ENCODE measurements at regions not wholly inside any gene's neighbourhood (a gene's known extent, or its start where the extent isn't known, plus 50 kb on each side); places are given as distances from the start of the nearest gene placed in this dataset.
"Not testable (repeated sequence)": the region's sequence is repeated elsewhere in the genome, so short reads cannot be mapped to it uniquely, and the experiment has no call there.

DNA sequence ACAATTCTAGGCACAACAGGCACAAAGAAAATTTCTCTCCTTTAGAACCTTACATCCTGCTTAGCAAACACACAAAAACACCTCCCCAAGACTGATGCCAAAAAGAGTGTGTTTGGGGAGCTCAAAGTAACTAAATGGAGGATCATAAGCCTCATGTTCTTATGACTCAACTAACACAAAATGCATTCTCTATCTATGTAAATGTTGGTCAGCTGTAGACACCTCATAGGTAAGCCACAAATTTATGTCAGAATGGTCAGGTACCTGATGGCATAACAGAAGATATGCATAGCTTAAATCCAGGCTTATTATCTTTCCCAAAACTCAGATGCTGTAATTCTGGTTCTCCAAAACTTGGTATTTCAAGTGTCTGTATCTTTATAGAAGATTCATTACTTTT, 315.1 kb downstream of the C7orf25 start:
- intact Hi-C loops (cut with DNase I) = no loop called here

DNA sequence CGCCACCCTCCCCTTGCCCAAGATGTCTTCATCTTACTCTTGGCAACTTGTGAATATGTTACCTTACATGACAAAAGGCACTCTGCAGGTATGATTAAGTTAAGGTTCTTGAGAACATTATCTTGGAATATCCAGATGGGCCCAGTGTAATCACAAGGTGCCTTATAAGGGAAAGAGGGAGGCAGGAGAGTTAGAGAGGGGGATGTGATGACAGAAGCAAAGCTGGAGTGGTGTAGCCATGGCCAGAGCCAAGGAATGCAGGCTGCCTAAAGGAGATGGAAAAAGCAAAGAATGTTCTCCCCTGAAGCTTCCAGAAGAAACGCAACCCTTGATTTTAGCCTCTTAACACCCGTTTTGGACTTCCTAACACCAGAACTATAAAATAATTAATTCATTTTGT, 318.0 kb downstream of the C7orf25 start:
- intact Hi-C loops (cut with DNase I) = no loop called here
- DNase-seq (ENCODE audit: low spot score) = no peak

More for the DNA sequence above, 315.1 kb downstream of the C7orf25 start:
- no peak for DNase-seq (ENCODE audit: low spot score)

DNA sequence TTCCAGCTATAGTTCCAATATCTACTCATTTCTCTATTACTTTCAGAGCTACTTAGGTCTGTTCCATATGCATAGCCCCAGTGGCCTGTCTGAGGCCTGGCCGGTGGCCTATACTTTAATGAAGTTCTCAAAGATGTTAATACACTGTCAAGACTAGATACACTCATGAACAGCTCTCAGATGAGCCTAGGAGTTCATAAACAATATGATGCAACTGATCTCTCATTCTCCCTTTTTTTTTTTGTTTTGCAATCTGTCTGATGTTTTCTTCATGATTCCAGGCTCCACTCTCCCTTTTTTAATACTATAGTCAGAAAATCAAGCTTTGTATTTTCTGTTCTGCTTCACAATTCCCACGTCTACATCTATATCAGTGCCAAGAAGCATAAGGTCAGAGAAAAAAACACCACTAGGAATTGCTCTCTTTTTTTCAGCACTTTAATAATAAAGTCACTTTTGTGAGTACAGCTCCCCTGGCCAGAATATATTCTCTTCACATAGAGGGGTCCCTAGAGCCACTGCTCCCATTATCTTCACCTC, 321.0 kb downstream of the C7orf25 start:
- intact Hi-C loops (cut with DNase I) = no loop called here
- no peak for DNase-seq (ENCODE audit: low spot score)

DNA sequence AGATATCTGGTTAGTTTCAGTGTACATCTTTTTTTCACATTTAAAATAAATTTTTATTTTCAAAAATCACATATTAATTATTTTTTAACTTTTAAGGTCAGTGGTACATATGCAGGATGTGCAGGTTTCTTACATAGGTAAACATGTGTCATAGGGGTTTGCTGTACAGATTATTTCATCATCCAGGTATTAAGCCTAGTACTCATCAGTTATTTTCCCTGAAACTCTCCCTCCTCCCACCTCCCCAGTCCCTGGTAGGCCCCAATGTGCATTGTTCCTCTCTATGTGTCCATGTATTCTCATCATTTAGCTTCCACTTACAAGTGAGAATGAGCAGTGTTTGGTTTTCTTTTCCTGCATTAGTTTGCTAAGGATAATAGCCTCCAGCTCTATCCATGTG, 323.0 kb downstream of the C7orf25 start:
- DNase-seq (ENCODE audit: low spot score) = no peak
- intact Hi-C loops (cut with DNase I) = no loop called here

DNA sequence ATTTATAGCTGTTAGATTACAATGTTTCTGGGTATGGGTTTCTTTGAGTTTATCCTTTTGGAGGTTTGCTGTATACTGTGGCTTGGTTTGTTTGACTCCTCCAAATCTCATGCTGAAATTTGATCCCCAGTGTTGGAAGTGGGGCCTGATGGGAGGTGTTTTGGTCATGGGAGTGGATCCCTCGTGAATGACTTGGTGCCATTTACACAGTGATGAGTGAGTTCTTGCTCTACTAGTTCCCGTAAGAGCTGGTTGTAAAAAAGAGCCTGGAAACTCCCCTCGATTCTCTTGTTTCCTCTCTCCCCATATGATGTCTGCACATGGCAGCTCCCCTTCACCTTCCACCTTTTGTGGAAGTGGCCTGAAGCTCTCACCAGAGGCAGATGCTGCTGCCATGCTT, 324.1 kb downstream of the C7orf25 start:
- intact Hi-C loops (cut with DNase I) = no loop called here
- DNase-seq (ENCODE audit: low spot score) = no peak

DNA sequence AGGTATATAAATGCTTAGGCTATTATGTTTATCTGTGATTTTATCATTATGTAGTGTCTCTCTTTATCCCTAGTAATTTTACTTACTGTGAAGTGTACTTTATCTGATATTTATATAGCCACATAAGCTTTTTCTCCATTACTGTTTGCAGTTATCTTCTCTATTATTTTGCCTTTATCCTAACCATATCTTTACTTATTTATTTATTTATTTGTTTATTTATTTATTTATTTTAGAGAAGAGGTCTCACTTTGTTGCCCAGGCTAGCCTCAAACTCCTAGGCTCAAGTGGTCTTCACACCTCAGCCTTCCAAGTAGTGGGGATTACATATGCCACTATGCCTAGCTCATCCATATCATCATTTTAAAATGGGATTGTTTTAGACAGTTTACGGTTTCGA, 331.8 kb downstream of the C7orf25 start:
- intact Hi-C loops (cut with DNase I) = no loop called here

DNA sequence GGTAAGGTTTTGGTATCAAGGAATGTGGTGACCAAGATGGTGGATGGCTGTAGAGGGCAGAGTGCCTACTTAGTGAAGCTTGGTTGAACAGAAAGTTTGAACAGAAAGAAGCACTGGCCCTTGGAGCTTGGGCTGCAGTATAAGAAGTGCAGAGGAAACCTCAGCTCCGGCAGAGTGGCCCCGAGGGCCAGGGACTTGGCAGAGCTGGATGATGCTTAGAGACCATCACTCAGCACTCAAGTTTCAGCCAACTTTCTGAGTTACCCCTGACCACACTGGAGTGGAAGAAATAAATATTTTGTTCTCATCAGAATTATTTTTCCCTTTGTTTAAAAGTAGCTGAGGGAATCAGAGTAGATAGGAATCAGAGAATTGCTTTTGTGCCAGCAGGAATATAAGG, 336.7 kb downstream of the C7orf25 start:
- intact Hi-C loops (cut with DNase I) = no loop called here
- no peak for DNase-seq (ENCODE audit: low spot score)

More for the DNA sequence above, 331.8 kb downstream of the C7orf25 start:
- DNase-seq (ENCODE audit: low spot score) = no peak

DNA sequence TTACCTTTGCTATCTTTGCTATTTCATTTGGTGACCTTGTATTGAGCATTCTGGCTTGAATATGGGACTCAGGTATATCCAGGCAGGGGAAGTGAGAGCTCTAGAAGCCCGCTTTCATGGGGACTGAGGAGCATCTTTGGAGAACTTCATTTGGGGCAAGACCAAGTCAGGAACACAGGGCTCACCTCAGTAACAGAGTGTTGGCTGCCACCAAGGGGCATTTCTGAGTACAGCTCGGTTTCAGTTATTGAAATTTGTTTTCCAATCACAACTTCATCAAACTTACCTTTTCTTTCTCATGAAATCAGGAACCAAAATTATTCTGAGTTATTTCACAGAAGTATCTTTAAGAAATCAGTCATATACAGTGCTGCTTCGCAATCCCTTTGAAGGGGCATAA, 337.2 kb downstream of the C7orf25 start:
- intact Hi-C loops (cut with DNase I) = no loop called here
- no peak for DNase-seq (ENCODE audit: low spot score)

DNA sequence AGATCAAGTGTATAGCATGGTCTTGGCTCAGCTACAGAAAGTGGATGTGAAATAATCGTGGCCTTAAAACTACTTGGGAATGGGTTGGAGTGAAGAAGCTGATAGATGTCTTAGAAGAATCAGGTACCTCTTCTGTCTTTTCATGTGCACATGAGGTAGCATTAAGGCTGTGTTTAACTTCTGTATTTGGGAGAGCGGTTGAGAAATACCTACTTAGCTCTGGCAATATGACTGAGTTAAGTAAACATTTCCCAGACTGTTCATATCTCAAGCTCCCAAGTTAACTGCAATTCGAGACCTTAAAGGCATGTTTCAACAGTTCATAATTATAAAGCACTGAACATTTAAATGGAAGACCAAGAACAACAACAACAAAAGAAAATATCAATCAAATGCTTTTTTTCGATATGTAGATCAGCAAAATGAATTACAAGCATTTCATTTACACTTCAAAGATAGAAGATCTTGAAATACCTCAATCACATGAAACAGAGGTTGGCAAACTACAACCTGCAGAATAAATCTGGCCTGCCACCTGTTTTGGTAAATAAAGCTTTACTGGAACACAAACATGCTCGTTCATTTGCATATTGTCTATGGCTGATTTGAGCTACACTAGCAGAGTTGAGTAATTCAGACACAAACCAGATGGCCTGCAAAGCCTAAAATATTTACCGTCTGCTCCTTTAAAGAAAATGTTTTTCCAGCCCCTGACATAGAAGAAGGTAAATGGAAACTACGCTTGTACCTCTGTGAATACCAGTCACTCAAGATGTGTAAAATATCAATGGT, 337.1 kb upstream of the GLI3 start:
- no peak for DNase-seq (ENCODE audit: low spot score)
- intact Hi-C loops (cut with DNase I) = no loop called here

DNA sequence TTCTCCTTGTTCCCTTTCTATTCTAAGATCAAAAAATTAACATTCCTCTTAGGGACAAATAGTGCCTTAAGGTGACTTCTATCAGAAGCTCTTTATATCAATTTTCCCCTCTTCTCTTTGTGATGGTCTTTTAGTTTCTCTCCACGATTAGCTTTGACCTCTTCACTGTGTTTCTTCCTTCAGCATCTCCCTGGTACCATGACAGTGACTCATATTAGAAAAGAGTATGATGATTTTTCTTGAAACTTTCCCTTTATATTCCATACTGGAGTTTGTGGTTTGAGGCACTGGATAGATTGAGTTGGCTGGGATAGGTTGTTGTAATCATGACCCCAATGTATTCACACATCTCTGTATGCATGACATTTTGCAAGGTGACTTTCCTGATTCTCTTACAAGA, 335.6 kb upstream of the GLI3 start:
- intact Hi-C loops (cut with DNase I) = no loop called here
- DNase-seq (ENCODE audit: low spot score) = no peak

DNA sequence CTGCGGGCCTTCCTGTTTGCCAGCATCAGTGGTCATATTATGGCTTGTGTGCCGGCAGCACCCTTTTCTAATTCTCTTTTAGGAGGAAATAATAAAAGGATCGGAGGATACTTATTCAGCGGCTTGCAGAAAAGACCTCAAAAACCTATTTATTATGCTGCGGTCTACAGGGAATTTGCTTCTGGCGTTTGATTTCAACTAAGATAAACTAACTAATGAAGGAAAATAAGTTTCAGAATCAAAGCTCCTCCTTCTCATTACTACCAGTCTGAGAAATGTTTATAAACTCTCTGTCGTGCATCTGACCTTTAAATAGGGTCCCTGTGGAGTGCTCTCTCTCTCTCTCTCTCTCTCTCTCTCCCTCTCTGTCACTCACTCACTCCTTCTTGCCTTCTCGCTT, 335.0 kb upstream of the GLI3 start:
- DNase-seq (ENCODE audit: low spot score) = no peak
- intact Hi-C loops (cut with DNase I) = no loop called here

DNA sequence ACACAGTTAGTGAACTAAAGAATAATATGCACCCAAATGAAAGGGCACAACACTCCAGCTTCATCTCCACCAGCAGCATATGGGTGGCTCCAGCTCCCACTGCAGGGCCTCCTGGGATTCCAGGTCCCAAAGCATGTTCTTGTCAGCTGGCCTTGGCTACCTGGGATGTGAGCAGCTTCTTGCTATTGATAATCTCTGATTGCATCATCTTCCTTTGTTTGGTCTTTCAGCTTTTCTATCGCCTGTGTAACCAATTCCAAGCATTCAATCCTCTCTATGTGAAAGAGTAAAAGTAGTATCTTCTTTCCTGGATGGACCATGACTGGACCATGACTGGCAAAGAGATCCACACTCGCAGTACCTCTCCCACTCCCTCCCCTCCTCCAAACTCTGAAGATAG, 333.9 kb upstream of the GLI3 start:
- DNase-seq (ENCODE audit: low spot score) = no peak
- intact Hi-C loops (cut with DNase I) = no loop called here

DNA sequence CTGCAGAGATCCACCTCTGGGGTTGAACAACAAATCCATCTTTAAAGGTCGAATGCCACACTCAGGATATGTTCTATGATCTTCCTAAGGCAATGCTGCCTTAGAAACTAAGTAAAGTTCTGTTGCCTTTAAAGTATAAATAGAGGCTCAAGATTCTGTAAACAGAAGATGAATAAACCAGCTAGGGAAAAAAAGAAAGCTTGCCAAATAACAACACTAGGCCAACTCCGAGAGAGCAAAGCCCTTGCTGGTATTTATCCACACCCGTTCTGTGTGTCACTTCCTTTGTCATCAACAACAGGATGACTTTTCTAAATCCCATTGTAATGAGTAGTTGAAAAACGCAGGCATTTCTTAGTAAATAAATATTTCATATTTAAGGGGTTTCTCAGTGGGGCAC, 330.0 kb upstream of the GLI3 start:
- DNase-seq (ENCODE audit: low spot score) = no peak
- intact Hi-C loops (cut with DNase I) = no loop called here

DNA sequence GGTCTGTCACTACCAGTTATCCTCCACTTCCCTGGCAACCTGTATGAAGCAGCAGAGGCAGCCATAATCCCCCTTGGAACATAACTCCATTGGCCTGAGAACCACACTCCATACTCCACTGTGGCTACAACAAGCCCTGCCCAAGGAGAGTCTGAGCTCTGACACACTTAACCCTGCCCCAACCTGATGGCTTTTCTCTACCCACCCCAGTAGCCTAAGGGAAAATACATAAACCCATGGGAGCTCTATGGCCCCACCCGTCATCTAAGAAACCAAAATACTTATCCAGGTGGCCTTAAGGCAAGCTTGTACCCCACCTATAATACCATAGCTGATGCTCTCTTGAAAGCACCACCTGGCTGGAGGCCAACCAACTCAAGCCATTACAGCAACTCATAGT, 324.8 kb upstream of the GLI3 start:
- intact Hi-C loops (cut with DNase I) = no loop called here

DNA sequence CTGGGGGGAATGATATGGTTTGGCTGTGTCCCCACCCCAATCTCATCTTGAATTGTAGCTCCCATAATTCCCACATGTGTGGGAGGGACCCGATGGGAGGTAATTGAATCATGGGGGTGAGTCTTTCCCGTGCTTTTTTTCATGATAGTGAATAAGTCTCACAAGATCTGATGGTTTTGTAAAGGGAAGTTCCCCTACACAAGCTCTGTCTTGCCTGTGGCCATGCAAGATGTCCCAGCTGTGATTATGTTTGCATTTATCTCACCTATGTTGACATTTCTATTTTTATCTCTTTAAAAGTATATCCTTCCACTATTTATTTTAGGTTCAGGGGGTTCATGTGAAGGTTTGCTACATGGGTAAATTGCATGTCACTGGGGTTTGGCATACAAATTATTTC, 323.9 kb upstream of the GLI3 start:
- intact Hi-C loops (cut with DNase I) = no loop called here
- DNase-seq (ENCODE audit: low spot score) = no peak

More for the DNA sequence above, 324.8 kb upstream of the GLI3 start:
- no peak for DNase-seq (ENCODE audit: low spot score)

DNA sequence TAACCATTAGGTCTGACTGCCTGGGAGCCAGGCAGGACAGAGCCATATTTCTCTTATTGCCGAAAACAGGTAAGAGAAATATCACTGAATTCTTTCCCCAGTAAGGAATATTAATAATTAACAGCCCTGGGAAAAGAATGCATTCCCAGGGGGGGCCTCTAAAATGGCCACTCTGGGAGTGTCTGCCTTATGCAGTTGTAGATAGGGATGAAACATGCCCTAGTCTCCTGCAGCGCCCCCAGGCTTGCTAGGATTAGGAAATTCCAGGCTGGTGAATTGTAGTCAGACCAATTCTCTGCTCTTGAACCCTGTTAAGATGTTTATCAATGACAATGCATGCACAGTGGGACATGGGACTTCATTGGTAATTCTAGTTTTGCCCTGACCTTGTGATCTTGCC, 317.9 kb upstream of the GLI3 start:
- DNase-seq (ENCODE audit: low spot score); intact Hi-C loops (cut with DNase I): not testable (repeated sequence)

DNA sequence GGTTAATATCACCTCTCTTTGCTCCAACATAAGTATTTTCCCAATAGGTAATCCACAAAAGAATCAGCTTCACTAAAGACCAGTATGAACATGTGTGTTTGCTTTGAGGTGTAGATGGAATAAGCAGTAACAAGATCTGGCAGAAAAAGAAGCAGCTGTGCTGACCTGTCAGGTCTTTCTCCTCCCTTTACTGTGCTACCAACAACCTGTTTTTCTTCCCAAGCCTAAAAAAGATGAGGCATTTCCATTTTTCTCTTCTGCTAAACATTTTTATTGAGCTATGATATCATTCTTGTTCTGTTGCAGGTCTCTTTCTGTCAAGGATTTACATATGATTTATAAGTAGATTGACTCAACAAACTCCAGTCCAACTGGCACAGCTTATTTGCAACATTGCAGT, 315.2 kb upstream of the GLI3 start:
- no peak for DNase-seq (ENCODE audit: low spot score)
- intact Hi-C loops (cut with DNase I) = no loop called here

DNA sequence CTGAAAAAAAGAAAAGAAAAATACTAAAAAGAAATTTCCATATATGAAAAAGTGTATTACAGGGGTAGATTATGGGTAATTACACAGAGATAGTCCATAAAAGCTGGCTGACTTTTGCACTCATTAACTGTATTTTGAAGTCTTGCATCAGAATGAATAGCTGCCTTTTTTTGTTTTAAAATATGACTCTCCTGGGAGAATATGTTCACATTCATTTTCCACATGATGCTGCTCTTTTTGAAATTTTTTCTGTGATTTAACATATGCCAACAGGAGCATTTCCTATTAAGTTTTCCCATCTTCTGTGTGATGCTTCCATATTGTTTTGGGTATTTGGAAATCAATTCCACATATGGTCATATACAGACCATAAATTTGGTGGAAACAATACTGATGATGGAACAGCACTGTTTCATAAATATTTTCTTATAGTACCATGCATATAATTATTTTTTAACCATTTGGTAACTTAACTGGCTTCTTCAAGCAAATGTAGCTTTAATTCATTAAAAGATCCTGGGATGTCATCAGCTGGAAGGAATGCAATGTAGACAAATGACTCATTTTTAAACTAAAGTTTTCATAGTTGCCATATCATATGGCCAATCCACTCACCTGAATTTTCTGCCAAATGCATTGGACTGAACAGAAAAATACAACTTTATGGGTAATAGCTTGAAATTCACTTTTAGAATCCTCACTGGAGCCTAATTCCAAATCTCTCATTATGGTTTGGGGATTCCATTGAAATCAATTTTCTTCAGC, 313.9 kb upstream of the GLI3 start:
- DNase-seq (ENCODE audit: low spot score) = no peak
- intact Hi-C loops (cut with DNase I) = no loop called here

DNA sequence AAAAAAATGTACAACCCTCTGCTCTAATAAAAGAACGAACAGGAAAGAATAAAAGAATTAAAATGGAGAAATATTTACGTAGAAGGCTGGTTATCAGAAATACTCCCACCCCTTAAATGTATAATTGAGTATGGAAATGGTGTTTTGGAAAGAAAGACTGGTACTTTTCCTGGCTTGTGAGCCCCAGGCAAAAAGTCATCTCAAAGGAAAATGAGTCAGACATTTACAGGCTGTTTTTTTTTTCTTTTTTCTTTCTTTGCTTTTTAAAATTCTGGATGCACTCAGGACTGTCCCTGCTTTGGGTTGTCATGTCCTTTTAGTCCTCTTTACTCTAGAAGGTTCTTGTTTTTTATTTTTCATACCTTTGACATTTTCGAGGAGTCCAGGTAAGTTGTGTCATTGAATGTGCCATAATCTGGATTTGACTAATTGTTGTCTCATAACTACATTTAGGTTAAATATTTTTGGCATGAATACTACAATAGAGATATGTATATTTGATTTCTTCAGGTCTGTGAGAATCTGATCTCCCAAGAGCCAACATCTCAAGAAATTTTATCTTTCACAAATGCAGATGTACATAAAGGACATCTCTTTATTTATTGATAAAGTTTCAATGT, 313.0 kb upstream of the GLI3 start:
- intact Hi-C loops (cut with DNase I) = no loop called here

More for the DNA sequence above, 313.0 kb upstream of the GLI3 start:
- DNase-seq (ENCODE audit: low spot score) = no peak

Data from posterior vena cava (tissue), 2 donors.